Keratinocyte (primary cell): ENCODE measurements at regions not wholly inside any gene's neighbourhood (a gene's known extent, or its start where the extent isn't known, plus 50 kb on each side); places are given as distances from the start of the nearest gene placed in this dataset.

Experiments used
- EZH2 ChIP-seq: IDR thresholded peaks from one replicate; pipeline ENCODE4 v1.6.1; 2012; ENCODE audit warnings: inconsistent platforms, mild to moderate bottlenecking, low read length, moderate library complexity
- TF ChIP-seq, protein P1 (sequence below), 3 experiments: IDR thresholded peaks in 1 of 3; conservative IDR thresholded peaks in 1 of 3; optimal IDR thresholded peaks in 1 of 3; 2 replicates in 2 of 3; 3 replicates in 1 of 3; pipeline versions ENCODE3 to v1.5.1; 2011; ENCODE audit warnings: low read length in 3 of 3, mild to moderate bottlenecking in 3 of 3, moderate library complexity in 2 of 3, control low read depth in 1 of 3, inconsistent platforms in 1 of 3; ENCODE audit not compliant: insufficient read depth in 2 of 3; ENCODE audit errors: extremely low read depth in 1 of 3

DNA sequence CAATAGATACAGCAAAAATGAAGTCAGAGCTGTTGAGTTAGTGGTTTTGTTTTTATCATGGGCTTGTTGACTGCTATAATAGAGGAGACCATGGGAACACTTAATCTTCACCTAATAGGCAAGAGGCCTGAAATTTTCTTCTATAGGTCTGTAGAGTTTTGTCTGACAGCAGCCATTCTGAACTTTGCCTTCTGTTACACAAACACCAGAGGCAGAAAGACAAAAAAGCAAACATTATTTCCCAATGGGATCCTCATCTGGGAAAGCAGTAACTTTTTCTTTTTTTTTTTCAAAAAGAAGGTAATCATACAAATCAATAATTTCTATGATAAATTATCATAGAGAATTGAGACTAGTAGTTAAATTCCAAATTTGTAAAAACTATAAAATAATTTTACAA lies 494.1 kb downstream of the TOX3 start:
- no peak for TF ChIP-seq EZH2
- TF ChIP-seq, protein P1, sequence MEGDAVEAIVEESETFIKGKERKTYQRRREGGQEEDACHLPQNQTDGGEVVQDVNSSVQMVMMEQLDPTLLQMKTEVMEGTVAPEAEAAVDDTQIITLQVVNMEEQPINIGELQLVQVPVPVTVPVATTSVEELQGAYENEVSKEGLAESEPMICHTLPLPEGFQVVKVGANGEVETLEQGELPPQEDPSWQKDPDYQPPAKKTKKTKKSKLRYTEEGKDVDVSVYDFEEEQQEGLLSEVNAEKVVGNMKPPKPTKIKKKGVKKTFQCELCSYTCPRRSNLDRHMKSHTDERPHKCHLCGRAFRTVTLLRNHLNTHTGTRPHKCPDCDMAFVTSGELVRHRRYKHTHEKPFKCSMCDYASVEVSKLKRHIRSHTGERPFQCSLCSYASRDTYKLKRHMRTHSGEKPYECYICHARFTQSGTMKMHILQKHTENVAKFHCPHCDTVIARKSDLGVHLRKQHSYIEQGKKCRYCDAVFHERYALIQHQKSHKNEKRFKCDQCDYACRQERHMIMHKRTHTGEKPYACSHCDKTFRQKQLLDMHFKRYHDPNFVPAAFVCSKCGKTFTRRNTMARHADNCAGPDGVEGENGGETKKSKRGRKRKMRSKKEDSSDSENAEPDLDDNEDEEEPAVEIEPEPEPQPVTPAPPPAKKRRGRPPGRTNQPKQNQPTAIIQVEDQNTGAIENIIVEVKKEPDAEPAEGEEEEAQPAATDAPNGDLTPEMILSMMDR (optimal IDR thresholded peaks at IDR 0.05 in 1 of 3, IDR thresholded peaks at IDR 0.05 in 1 of 3, conservative IDR thresholded peaks at IDR 0.05 in 1 of 3; ENCODE audit: extremely low read depth in 1 of 3, insufficient read depth in 2 of 3, low read length in 3 of 3), result no peak
